H1 (cell line): ENCODE measurements at regions not wholly inside any gene's neighbourhood (a gene's known extent, or its start where the extent isn't known, plus 50 kb on each side); places are given as distances from the start of the nearest gene placed in this dataset.

ENCODE experiments used
- EZH2 ChIP-seq: fragments of 200-600 bp; sonication (generic); IDR thresholded peaks from 2 replicates; pipeline ENCODE4 v1.7.1; 2012; ENCODE audit warnings: low read depth, mild to moderate bottlenecking, moderate library complexity, low read length, inconsistent platforms; ENCODE audit not compliant: severe bottlenecking
- JUND ChIP-seq: IDR thresholded peaks from 2 replicates; pipeline ENCODE4 v1.6.1; 2011; ENCODE audit warnings: mild to moderate bottlenecking, improper control_type of control experiment, low read length
- TF ChIP-seq, protein P1 (sequence below): fragments of 300-600 bp; sonication (generic); IDR thresholded peaks from 2 replicates; pipeline ENCODE4 v1.7.1; 2012; ENCODE audit warnings: low read length, moderate library complexity, mild to moderate bottlenecking, inconsistent platforms; ENCODE audit not compliant: insufficient replicate concordance

DNA sequence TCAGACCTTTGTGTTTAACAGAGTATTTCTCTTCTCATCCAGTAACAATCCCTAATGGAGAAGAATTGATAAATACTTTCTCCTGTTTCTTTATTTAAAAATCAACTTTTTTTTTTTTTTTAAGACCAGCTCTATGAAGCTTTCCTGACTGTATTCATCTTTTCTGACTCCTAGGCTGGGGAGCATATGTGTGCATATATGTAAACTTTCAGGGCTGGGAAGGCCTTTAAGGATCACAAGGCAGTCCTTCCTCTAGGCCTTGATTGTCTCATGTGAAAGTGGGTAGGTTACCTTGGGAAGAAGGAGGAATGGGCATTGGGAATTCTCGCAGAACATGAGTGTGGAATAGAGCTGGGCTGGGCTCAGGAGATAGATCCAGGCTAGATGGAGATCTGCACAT is 292.9 kb upstream of the SALL1 start (continued):
- TF ChIP-seq, protein P1, sequence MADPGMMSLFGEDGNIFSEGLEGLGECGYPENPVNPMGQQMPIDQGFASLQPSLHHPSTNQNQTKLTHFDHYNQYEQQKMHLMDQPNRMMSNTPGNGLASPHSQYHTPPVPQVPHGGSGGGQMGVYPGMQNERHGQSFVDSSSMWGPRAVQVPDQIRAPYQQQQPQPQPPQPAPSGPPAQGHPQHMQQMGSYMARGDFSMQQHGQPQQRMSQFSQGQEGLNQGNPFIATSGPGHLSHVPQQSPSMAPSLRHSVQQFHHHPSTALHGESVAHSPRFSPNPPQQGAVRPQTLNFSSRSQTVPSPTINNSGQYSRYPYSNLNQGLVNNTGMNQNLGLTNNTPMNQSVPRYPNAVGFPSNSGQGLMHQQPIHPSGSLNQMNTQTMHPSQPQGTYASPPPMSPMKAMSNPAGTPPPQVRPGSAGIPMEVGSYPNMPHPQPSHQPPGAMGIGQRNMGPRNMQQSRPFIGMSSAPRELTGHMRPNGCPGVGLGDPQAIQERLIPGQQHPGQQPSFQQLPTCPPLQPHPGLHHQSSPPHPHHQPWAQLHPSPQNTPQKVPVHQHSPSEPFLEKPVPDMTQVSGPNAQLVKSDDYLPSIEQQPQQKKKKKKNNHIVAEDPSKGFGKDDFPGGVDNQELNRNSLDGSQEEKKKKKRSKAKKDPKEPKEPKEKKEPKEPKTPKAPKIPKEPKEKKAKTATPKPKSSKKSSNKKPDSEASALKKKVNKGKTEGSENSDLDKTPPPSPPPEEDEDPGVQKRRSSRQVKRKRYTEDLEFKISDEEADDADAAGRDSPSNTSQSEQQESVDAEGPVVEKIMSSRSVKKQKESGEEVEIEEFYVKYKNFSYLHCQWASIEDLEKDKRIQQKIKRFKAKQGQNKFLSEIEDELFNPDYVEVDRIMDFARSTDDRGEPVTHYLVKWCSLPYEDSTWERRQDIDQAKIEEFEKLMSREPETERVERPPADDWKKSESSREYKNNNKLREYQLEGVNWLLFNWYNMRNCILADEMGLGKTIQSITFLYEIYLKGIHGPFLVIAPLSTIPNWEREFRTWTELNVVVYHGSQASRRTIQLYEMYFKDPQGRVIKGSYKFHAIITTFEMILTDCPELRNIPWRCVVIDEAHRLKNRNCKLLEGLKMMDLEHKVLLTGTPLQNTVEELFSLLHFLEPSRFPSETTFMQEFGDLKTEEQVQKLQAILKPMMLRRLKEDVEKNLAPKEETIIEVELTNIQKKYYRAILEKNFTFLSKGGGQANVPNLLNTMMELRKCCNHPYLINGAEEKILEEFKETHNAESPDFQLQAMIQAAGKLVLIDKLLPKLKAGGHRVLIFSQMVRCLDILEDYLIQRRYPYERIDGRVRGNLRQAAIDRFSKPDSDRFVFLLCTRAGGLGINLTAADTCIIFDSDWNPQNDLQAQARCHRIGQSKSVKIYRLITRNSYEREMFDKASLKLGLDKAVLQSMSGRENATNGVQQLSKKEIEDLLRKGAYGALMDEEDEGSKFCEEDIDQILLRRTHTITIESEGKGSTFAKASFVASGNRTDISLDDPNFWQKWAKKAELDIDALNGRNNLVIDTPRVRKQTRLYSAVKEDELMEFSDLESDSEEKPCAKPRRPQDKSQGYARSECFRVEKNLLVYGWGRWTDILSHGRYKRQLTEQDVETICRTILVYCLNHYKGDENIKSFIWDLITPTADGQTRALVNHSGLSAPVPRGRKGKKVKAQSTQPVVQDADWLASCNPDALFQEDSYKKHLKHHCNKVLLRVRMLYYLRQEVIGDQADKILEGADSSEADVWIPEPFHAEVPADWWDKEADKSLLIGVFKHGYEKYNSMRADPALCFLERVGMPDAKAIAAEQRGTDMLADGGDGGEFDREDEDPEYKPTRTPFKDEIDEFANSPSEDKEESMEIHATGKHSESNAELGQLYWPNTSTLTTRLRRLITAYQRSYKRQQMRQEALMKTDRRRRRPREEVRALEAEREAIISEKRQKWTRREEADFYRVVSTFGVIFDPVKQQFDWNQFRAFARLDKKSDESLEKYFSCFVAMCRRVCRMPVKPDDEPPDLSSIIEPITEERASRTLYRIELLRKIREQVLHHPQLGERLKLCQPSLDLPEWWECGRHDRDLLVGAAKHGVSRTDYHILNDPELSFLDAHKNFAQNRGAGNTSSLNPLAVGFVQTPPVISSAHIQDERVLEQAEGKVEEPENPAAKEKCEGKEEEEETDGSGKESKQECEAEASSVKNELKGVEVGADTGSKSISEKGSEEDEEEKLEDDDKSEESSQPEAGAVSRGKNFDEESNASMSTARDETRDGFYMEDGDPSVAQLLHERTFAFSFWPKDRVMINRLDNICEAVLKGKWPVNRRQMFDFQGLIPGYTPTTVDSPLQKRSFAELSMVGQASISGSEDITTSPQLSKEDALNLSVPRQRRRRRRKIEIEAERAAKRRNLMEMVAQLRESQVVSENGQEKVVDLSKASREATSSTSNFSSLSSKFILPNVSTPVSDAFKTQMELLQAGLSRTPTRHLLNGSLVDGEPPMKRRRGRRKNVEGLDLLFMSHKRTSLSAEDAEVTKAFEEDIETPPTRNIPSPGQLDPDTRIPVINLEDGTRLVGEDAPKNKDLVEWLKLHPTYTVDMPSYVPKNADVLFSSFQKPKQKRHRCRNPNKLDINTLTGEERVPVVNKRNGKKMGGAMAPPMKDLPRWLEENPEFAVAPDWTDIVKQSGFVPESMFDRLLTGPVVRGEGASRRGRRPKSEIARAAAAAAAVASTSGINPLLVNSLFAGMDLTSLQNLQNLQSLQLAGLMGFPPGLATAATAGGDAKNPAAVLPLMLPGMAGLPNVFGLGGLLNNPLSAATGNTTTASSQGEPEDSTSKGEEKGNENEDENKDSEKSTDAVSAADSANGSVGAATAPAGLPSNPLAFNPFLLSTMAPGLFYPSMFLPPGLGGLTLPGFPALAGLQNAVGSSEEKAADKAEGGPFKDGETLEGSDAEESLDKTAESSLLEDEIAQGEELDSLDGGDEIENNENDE: no peak
- TF ChIP-seq EZH2 (no peak), JUND (no peak)
